Adrenal gland (tissue), 5 donors: ENCODE measurements at regions not wholly inside any gene's neighbourhood (a gene's known extent, or its start where the extent isn't known, plus 50 kb on each side); places are given as distances from the start of the nearest gene placed in this dataset.

Experiments used
- POLR2A ChIP-seq, 2 donors: fragments of 450-650 bp; IDR thresholded peaks; one replicate each; pipeline ENCODE4 v1.6.1; 2017; ENCODE audit warnings: antibody characterized with exemption in 2 of 2, mild to moderate bottlenecking in 2 of 2, moderate library complexity in 1 of 2
- TF ChIP-seq, protein P1 (sequence below), 6 experiments: fragments of 450-650 bp in 4 of 6; fragments of 200-600 bp in 2 of 6; sonication (generic) in 1 of 6; IDR thresholded peaks; 1 replicate in 5 of 6; 2 replicates in 1 of 6; pipeline versions ENCODE4 v1.5.1 to v1.8.0; 2016 to 2021; ENCODE audit warnings: antibody characterized with exemption in 6 of 6, mild to moderate bottlenecking in 2 of 6, moderate library complexity in 1 of 6
- donor health status: DM: no; HTN: no; CAD: no.

DNA sequence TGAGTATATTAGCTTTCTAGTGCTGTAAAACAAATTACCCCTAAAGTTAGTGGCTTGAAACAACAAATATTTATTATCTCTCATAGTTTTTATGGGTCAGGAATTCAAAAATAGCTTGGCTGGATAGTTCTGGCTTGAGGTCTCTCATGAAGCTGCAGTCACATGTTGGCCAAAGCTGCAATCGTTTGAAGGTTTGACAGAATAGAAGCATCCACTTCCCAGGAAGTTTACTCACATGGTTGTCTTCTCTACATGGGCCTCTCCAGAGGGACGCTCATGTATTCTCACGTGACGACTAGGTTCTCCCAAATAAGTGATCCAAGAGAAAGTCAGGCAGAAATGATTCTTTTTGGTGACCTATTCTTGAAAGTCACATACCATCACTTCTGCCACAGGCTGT, 99.1 kb downstream of the NIBAN1 start:
- TF ChIP-seq POLR2A (IDR thresholded peaks at IDR 0.05) = no peak
- TF ChIP-seq, protein P1, sequence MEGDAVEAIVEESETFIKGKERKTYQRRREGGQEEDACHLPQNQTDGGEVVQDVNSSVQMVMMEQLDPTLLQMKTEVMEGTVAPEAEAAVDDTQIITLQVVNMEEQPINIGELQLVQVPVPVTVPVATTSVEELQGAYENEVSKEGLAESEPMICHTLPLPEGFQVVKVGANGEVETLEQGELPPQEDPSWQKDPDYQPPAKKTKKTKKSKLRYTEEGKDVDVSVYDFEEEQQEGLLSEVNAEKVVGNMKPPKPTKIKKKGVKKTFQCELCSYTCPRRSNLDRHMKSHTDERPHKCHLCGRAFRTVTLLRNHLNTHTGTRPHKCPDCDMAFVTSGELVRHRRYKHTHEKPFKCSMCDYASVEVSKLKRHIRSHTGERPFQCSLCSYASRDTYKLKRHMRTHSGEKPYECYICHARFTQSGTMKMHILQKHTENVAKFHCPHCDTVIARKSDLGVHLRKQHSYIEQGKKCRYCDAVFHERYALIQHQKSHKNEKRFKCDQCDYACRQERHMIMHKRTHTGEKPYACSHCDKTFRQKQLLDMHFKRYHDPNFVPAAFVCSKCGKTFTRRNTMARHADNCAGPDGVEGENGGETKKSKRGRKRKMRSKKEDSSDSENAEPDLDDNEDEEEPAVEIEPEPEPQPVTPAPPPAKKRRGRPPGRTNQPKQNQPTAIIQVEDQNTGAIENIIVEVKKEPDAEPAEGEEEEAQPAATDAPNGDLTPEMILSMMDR (IDR thresholded peaks at IDR 0.05) = no peak
